GM23338 (cell line): ENCODE measurements at regions not wholly inside any gene's neighbourhood (a gene's known extent, or its start where the extent isn't known, plus 50 kb on each side); places are given as distances from the start of the nearest gene placed in this dataset.
A peak's percentile ranks its signal among the peaks of the same experiment; 100 is the strongest.

Experiments used
- ATAC-seq: fragments of 200-7000 bp; cut with Tn5 transposase; 3 replicates; pipeline ENCODE4 v1.9.1; 2020
- DNase-seq: peaks from one replicate; pipeline ENCODE4 v3.0.0-alpha.2; 2015; ENCODE audit warnings: low spot score
- H2AFZ ChIP-seq: fragments of 200-600 bp; sonication (generic); 2 replicates; pipeline ENCODE4 v1.8.0; 2016; ENCODE audit warnings: antibody characterized with exemption, mild to moderate bottlenecking, moderate library complexity
- H3F3A ChIP-seq: fragments of 200-600 bp; sonication (generic); replicated peaks from 2 replicates; pipeline ENCODE4 v1.8.0; 2017; ENCODE audit warnings: antibody characterized with exemption, mixed run types, low read depth
- H3K27ac ChIP-seq: fragments of 200-600 bp; sonication (generic); 2 replicates; pipeline ENCODE4 v1.6.1; 2016; ENCODE audit warnings: low read depth
- H3K27me3 ChIP-seq: fragments of 200-600 bp; sonication (generic); 2 replicates; pipeline ENCODE4 v1.8.0; 2016; ENCODE audit warnings: mild to moderate bottlenecking, mixed run types, moderate library complexity; ENCODE audit not compliant: insufficient read depth
- H3K36me3 ChIP-seq: fragments of 200-600 bp; sonication (generic); 2 replicates; pipeline ENCODE4 v1.8.0; 2016; ENCODE audit warnings: mild to moderate bottlenecking; ENCODE audit not compliant: insufficient read depth
- H3K4me1 ChIP-seq: fragments of 200-600 bp; sonication (generic); 2 replicates; pipeline ENCODE4 v1.8.0; 2016; ENCODE audit warnings: mild to moderate bottlenecking, moderate library complexity; ENCODE audit not compliant: insufficient read depth
- H3K4me2 ChIP-seq: fragments of 200-600 bp; sonication (generic); 2 replicates; pipeline ENCODE4 v1.7.1; 2017; ENCODE audit warnings: mixed run types
- H3K4me3 ChIP-seq: fragments of 200-600 bp; sonication (generic); 2 replicates; pipeline ENCODE4 v1.6.1; 2016; ENCODE audit warnings: mixed run types
- H3K79me2 ChIP-seq: fragments of 200-600 bp; sonication (generic); replicated peaks from 2 replicates; pipeline ENCODE4 v1.8.0; 2017; ENCODE audit warnings: mild to moderate bottlenecking; ENCODE audit not compliant: insufficient read depth
- H3K9me2 ChIP-seq: fragments of 200-600 bp; sonication (generic); 2 replicates; pipeline ENCODE4 v1.8.0; 2017; ENCODE audit not compliant: insufficient read depth
- H4K20me1 ChIP-seq: fragments of 200-600 bp; sonication (generic); replicated peaks from 2 replicates; pipeline ENCODE4 v1.8.0; 2017; ENCODE audit warnings: mild to moderate bottlenecking; ENCODE audit not compliant: insufficient read depth
- H3K27ac Mint-ChIP-seq: 2 replicates; pipeline ENCODE4 v1.8.0; 2020; ENCODE audit warnings: inconsistent platforms, mild to moderate bottlenecking, moderate library complexity, mixed read lengths
- H3K27me3 Mint-ChIP-seq: 3 replicates; pipeline ENCODE4 v1.8.0; 2022; ENCODE audit warnings: low read depth, mild to moderate bottlenecking, moderate library complexity, mixed read lengths, inconsistent platforms; ENCODE audit not compliant: insufficient read depth, poor library complexity
- H3K36me3 Mint-ChIP-seq: 3 replicates; pipeline ENCODE4 v1.8.0; 2021; ENCODE audit warnings: low read depth, mild to moderate bottlenecking, inconsistent platforms, moderate library complexity, mixed read lengths
- H3K4me1 Mint-ChIP-seq: 3 replicates; pipeline ENCODE4 v1.8.0; 2020; ENCODE audit warnings: mild to moderate bottlenecking, inconsistent platforms, mixed read lengths
- H3K4me3 Mint-ChIP-seq: 3 replicates; pipeline ENCODE4 v1.8.0; 2021; ENCODE audit warnings: moderate library complexity, mild to moderate bottlenecking, inconsistent platforms, mixed read lengths
- H3K9me3 Mint-ChIP-seq: 3 replicates; pipeline ENCODE4 v1.8.0; 2020; ENCODE audit warnings: moderate library complexity, mild to moderate bottlenecking, inconsistent platforms, mixed read lengths
- EZH2 ChIP-seq: fragments of 200-600 bp; sonication (generic); IDR thresholded peaks from one replicate; pipeline ENCODE4 v1.8.0; 2017; ENCODE audit warnings: antibody characterized with exemption, mild to moderate bottlenecking, low read depth; ENCODE audit not compliant: unreplicated experiment
- JUNB ChIP-seq: IDR thresholded peaks from one replicate; pipeline ENCODE4 v1.6.1; 2016; ENCODE audit warnings: antibody characterized with exemption; ENCODE audit not compliant: unreplicated experiment
- NANOG ChIP-seq: IDR thresholded peaks from 2 replicates; pipeline ENCODE4 v1.6.1; 2016; ENCODE audit warnings: antibody characterized with exemption, borderline replicate concordance
- POLR2AphosphoS5 ChIP-seq: IDR thresholded peaks from 2 replicates; pipeline ENCODE4 v1.6.1; 2016; ENCODE audit warnings: antibody characterized with exemption, low read depth
- REST ChIP-seq: IDR thresholded peaks from one replicate; pipeline ENCODE4 v1.6.1; 2018; ENCODE audit warnings: antibody characterized with exemption; ENCODE audit not compliant: unreplicated experiment
- TF ChIP-seq, protein P1 (sequence below): IDR thresholded peaks from 2 replicates; pipeline ENCODE4 v1.6.1; 2016; ENCODE audit warnings: antibody characterized with exemption
- TF ChIP-seq, protein P2 (sequence below), 2 experiments: fragments of 200-600 bp in 1 of 2; sonication (generic) in 1 of 2; conservative IDR thresholded peaks; 2 replicates each; pipeline versions ENCODE4 v1.5.1 to v1.6.1; 2016 to 2017; ENCODE audit warnings: antibody characterized with exemption in 2 of 2, low read depth in 2 of 2, mild to moderate bottlenecking in 2 of 2, moderate library complexity in 1 of 2

GRCh38 chr13:34151885-34152284, 333.9 kb downstream of the RFC3 start (continued):
- no peak for TF ChIP-seq JUNB

DNA sequence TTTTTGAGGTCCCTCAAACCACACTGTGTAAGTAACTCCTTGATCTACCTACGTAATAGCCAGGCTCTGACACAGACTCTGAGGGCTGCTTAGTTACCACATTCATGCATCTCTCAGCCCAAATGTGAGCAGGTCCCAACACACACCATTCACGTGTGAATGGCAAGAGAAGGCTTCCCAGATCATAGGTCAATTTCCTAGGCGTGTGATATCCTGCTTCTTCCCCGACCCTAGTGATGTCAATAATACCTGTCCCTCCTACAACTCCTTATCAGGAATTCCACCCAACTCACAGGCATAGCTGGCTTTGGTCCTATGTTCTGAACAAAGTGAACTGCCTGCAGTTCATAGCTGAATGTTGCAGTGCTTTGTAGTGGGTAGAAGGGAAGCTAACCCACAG, 334.5 kb downstream of the RFC3 start:
- Histone ChIP-seq H3K36me3 (no peaks in the 10 kb centered on the region), H3K4me1 (no peaks in the 10 kb centered on the region; the same call in 1 of the 2 replicates), H3K79me2 (no peaks in the 10 kb centered on the region), H3K27ac (no peak overlapping the region), H3K9me2 (no peaks in the 10 kb centered on the region), H2AFZ (no peak overlapping the region), H4K20me1 (no peaks in the 10 kb centered on the region), H3K27me3 (no peaks in the 10 kb centered on the region), H3F3A (no peaks in the 10 kb centered on the region), H3K4me2 (no peak overlapping the region), H3K4me3 (no peak overlapping the region)
- Mint-ChIP-seq H3K9me3 (no peaks in the 10 kb centered on the region), H3K27ac (no peak overlapping the region), H3K4me1 (peaks cover 15% of the 10 kb centered on the region), H3K27me3 (no peaks in the 10 kb centered on the region), H3K4me3 (no peak overlapping the region), H3K36me3 (no peaks in the 10 kb centered on the region)
- no peak for TF ChIP-seq EZH2
- TF ChIP-seq REST = no peak
- ATAC-seq = no peak
- no peak for DNase-seq

DNA sequence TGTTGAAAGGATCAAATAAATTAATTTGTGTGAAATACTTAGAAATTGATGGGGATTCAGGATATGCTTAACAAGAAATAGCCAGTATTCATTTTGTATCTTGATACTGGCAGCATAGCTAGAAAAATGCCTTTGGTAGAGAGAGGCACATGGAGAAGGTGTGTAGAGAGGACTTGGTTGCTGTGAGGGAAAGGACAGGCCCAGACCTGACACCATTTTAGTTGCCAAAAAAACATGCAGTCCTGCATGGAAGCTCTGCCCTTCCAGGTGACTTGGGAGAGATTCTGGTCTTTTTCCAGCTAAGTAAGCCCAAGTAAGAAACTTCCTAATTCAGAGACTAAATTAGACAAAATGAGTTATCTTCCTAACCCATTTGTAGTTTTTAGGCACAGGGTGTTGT, 335.0 kb downstream of the RFC3 start:
- no peaks in the 10 kb centered on the region for H3F3A ChIP-seq

More for the DNA sequence above, 335.0 kb downstream of the RFC3 start:
- Mint-ChIP-seq H3K4me1 (peaks cover 15% of the 10 kb centered on the region), H3K27ac (no peak overlapping the region), H3K27me3 (no peaks in the 10 kb centered on the region), H3K36me3 (no peaks in the 10 kb centered on the region), H3K4me3 (no peak overlapping the region), H3K9me3 (no peaks in the 10 kb centered on the region)
- H2AFZ ChIP-seq = peak overlapping the region; percentile 73; the same call in 1 of the 2 replicates
- no peaks in the 10 kb centered on the region for H3K9me2 ChIP-seq
- no peaks in the 10 kb centered on the region; the same call in 1 of the 2 replicates for H3K4me1 ChIP-seq
- H3K27me3 ChIP-seq = no peaks in the 10 kb centered on the region
- no peaks in the 10 kb centered on the region for H4K20me1 ChIP-seq
- H3K4me2 ChIP-seq = no peak overlapping the region
- ATAC-seq (no peak), DNase-seq (no peak)
- H3K27ac ChIP-seq = no peak overlapping the region
- TF ChIP-seq REST (no peak), NANOG (no peak), EZH2 (no peak), POLR2AphosphoS5 (no peak)
- TF ChIP-seq, protein P1, sequence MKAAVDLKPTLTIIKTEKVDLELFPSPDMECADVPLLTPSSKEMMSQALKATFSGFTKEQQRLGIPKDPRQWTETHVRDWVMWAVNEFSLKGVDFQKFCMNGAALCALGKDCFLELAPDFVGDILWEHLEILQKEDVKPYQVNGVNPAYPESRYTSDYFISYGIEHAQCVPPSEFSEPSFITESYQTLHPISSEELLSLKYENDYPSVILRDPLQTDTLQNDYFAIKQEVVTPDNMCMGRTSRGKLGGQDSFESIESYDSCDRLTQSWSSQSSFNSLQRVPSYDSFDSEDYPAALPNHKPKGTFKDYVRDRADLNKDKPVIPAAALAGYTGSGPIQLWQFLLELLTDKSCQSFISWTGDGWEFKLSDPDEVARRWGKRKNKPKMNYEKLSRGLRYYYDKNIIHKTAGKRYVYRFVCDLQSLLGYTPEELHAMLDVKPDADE = no peak
- TF ChIP-seq, protein P2, sequence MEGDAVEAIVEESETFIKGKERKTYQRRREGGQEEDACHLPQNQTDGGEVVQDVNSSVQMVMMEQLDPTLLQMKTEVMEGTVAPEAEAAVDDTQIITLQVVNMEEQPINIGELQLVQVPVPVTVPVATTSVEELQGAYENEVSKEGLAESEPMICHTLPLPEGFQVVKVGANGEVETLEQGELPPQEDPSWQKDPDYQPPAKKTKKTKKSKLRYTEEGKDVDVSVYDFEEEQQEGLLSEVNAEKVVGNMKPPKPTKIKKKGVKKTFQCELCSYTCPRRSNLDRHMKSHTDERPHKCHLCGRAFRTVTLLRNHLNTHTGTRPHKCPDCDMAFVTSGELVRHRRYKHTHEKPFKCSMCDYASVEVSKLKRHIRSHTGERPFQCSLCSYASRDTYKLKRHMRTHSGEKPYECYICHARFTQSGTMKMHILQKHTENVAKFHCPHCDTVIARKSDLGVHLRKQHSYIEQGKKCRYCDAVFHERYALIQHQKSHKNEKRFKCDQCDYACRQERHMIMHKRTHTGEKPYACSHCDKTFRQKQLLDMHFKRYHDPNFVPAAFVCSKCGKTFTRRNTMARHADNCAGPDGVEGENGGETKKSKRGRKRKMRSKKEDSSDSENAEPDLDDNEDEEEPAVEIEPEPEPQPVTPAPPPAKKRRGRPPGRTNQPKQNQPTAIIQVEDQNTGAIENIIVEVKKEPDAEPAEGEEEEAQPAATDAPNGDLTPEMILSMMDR (conservative IDR thresholded peaks at IDR 0.05; ENCODE audit: low read depth in 2 of 2) = no peak
- H3K4me3 ChIP-seq = no peak overlapping the region
- H3K79me2 ChIP-seq = no peaks in the 10 kb centered on the region
- H3K36me3 ChIP-seq = no peaks in the 10 kb centered on the region
